ENCODE measurements at regions not wholly inside any gene's neighbourhood (a gene's known extent, or its start where the extent isn't known, plus 50 kb on each side); places are given as distances from the start of the nearest gene placed in this dataset.

- DNase-seq (ENCODE audit: low read depth): no peak
Observed at GRCh38 chr13:81795710-81796109, 1454.8 kb upstream of the SPRY2 start.

- DNase-seq (ENCODE audit: low read depth): no peak
Observed at GRCh38 chr13:81791641-81792040, 1450.7 kb upstream of the SPRY2 start.

- DNase-seq (ENCODE audit: low read depth): no peak
Observed at GRCh38 chr13:81781471-81781870, 1440.5 kb upstream of the SPRY2 start.

- no peak for DNase-seq (ENCODE audit: low read depth)
Observed at GRCh38 chr13:81779876-81780275, 1439.0 kb upstream of the SPRY2 start.

GRCh38 chr13:81778350-81778749 is 1437.4 kb upstream of the SPRY2 start:
- no peak for DNase-seq (ENCODE audit: low read depth)

GRCh38 chr13:81773263-81773662 is 1432.3 kb upstream of the SPRY2 start:
- no peak for DNase-seq (ENCODE audit: low read depth)

GRCh38 chr13:81771951-81772350 is 1431.0 kb upstream of the SPRY2 start:
- no peak for DNase-seq (ENCODE audit: low read depth)

GRCh38 chr13:81770868-81771505 is 1430.1 kb upstream of the SPRY2 start:
- DNase-seq (ENCODE audit: low read depth): no peak

GRCh38 chr13:81762449-81762848 is 1421.5 kb upstream of the SPRY2 start:
- DNase-seq (ENCODE audit: low read depth): no peak

- no peak for DNase-seq (ENCODE audit: low read depth)
Observed at GRCh38 chr13:81760316-81760715, 1419.4 kb upstream of the SPRY2 start.

- no peak for DNase-seq (ENCODE audit: low read depth)
Observed at GRCh38 chr13:81757348-81757970, 1416.5 kb upstream of the SPRY2 start.

GRCh38 chr13:81745391-81745790 is 1404.5 kb upstream of the SPRY2 start:
- DNase-seq (ENCODE audit: low read depth): no peak

- no peak for DNase-seq (ENCODE audit: low read depth)
Observed at GRCh38 chr13:81738364-81738763, 1397.4 kb upstream of the SPRY2 start.

- no peak for DNase-seq (ENCODE audit: low read depth)
Observed at GRCh38 chr13:81726037-81726726, 1385.3 kb upstream of the SPRY2 start.

GRCh38 chr13:81722456-81722855 is 1381.5 kb upstream of the SPRY2 start:
- no peak for DNase-seq (ENCODE audit: low read depth)

- no peak for DNase-seq (ENCODE audit: low read depth)
Observed at GRCh38 chr13:81721400-81721799, 1380.5 kb upstream of the SPRY2 start.

- DNase-seq (ENCODE audit: low read depth): no peak
Observed at GRCh38 chr13:81714513-81714912, 1373.6 kb upstream of the SPRY2 start.

GRCh38 chr13:81713201-81713600 is 1372.3 kb upstream of the SPRY2 start:
- DNase-seq (ENCODE audit: low read depth): no peak

- DNase-seq (ENCODE audit: low read depth): no peak
Observed at GRCh38 chr13:81697826-81698225, 1356.9 kb upstream of the SPRY2 start.

GRCh38 chr13:81686877-81687276 is 1346.0 kb upstream of the SPRY2 start:
- DNase-seq (ENCODE audit: low read depth): no peak

GRCh38 chr13:81683521-81683920 is 1342.6 kb upstream of the SPRY2 start:
- DNase-seq (ENCODE audit: low read depth): no peak

GRCh38 chr13:81682081-81682630 is 1341.2 kb upstream of the SPRY2 start:
- no peak for DNase-seq (ENCODE audit: low read depth)

- no peak for DNase-seq (ENCODE audit: low read depth)
Observed at GRCh38 chr13:81677857-81678256, 1336.9 kb upstream of the SPRY2 start.
